ENCODE measurements at regions not wholly inside any gene's neighbourhood (a gene's known extent, or its start where the extent isn't known, plus 50 kb on each side); places are given as distances from the start of the nearest gene placed in this dataset.

DNA sequence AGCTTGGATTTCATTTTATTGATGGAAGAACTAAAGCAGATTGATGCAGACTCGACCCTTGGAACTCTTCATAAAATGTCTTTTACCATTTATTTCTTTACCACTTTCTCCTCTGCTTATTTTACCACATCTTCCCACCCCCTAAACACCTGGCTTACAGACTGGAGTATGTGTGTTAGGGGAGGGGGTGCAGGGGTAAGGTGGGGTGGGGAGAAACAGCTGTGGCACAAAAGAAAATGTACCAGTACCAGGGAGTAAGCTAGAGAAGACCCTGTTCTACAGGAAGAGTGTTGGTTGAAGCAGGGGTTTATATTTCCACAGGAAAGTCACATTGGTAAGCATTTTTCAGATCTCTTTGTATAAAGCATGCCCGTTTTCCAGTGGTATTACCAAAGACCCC lies 312.7 kb upstream of the MTNR1B start:
- no peak for TF ChIP-seq CTCF (IDR thresholded peaks at IDR 0.05 in 2 of 3, conservative IDR thresholded peaks at IDR 0.05 in 1 of 3; ENCODE audit: insufficient read depth in 2 of 3, low read depth in 1 of 3, low read length in 3 of 3)
- TF ChIP-seq, protein P1, sequence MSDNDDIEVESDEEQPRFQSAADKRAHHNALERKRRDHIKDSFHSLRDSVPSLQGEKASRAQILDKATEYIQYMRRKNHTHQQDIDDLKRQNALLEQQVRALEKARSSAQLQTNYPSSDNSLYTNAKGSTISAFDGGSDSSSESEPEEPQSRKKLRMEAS (CRISPR knock-in tag; IDR thresholded peaks at IDR 0.05), result no peak
- TF ChIP-seq BACH1 (tag; IDR thresholded peaks at IDR 0.05), result no peak

Measured in K562 (cell line).